HG03135 (cell line): ENCODE measurements at regions not wholly inside any gene's neighbourhood (a gene's known extent, or its start where the extent isn't known, plus 50 kb on each side); places are given as distances from the start of the nearest gene placed in this dataset.

Experiments
- ATAC-seq: cut with Tn5 transposase; IDR thresholded peaks from one replicate; pipeline ENCODE4 v1.9.1; 2021; ENCODE audit warnings: mild to moderate bottlenecking, moderate library complexity; ENCODE audit not compliant: unreplicated experiment

- ATAC-seq, result no peak
These were observed 108.9 kb upstream of the PROK2 start for GRCh38 chr3:71893702-71894479.

- ATAC-seq, result no peak
These were observed 108.2 kb upstream of the PROK2 start for GRCh38 chr3:71893122-71893521.

DNA sequence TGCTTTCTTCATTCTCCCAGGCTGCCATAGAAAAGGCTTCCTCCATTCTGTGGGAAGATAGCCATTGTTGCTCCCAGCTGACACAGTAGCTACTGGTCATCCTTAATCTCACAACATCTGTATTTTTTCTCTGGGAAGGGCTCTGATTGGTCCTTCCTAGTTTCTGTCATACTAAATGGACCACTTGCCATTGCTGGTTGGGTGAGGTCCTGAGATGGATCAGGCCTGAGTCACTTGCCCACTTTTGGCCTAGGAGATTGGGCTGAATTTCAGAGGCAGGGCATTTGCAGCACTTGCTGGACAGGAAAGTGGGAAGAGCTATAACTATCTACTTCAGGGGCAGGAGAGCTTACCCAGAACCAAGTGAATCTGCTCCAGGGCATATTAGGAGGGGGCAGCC, 106.5 kb upstream of the PROK2 start:
- no peak for ATAC-seq

DNA sequence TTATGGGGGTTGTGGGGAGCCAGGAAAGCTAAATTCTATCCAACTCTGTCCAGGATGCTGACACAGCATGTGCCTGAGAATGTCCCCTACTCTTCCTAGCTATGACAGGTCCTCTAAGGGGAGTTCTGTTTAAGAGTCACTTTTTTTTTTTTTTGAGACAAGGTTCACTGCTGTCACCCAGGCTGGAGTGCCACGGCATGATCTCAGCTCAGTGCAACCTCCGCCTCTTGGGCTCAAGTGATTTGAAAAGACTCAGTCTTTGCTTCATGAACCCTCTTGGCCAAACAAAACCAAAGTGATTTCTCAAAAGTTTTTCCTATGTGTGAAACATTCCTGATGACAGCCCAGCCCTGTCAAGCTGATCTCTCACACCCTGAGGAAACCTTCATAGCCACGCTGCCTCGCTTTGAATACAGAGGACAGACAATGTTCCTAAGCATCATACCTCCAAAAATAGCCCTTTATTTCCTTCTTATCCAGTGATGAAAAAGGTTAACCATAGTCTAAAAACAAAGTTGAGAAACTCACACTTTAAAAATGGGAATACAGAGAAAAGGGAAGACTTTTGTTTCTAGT, 105.5 kb upstream of the PROK2 start:
- no peak for ATAC-seq

- ATAC-seq, result no peak
These were observed 102.3 kb upstream of the PROK2 start for GRCh38 chr3:71887256-71887655.

DNA sequence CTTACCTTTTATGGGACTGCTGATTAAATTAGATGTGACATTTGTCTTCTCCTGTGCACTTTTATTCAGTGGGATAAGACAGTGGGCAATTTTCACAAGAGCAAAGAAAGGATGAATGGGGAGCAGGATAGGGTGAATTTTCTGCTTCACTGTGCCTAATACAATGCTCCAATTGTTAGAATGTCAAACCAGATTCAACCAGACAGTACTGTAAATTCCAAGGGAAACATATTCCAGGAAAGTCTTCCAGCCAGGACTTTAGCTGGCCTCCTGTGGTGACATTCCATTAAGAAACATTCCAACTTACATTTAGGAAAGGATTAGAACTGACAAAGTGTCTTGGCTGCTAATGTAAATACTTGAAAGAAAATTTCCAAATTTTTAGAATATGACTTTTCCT, 100.1 kb upstream of the PROK2 start:
- no peak for ATAC-seq

- no peak for ATAC-seq
These were observed 96.8 kb upstream of the PROK2 start for GRCh38 chr3:71881732-71882131.

DNA sequence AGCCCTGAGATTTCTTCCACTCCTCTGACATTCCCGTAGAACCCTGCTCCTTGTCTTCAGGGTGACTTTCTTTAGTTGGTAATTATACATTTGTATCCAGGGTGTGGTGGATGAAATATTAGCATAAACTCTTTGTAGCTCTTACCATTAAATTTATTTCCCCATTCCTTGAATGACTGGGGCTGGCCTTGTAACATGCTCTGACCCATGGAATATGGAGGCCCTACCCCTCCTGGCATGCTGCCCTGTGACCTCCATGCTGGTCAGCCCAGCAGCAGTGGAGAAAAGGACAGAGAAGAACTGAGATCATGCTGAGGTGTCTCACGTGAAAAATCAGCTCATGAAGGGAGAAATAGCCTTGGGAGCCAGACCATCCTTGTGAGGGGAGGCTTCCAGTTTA, 96.1 kb upstream of the PROK2 start:
- ATAC-seq, result no peak

DNA sequence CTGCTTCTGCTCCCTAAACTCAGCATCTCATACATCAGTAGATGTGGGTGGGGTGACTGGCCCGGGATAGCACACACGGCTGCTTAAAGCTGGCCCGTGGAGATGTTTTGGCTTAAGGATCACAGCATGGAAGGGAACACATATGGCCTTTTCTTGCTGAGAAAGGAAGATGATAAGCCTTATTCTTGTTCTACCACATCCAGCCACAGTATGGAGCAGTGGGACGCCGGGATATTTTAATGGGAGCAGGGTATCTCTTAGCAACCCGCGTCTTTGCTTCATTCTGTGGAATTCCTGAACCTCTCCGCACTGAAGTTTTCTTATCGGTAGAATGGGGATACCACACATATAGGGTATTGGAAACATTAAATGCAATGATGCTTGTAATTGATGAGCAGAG, 94.1 kb upstream of the PROK2 start:
- no peak for ATAC-seq

GRCh38 chr3:71876135-71877105, 91.5 kb upstream of the PROK2 start:
- no peak for ATAC-seq

- peak; percentile 95 for ATAC-seq
These were observed 90.6 kb upstream of the PROK2 start for GRCh38 chr3:71875461-71875947.

- no peak for ATAC-seq
These were observed 89.7 kb upstream of the PROK2 start for GRCh38 chr3:71874618-71875017.

DNA sequence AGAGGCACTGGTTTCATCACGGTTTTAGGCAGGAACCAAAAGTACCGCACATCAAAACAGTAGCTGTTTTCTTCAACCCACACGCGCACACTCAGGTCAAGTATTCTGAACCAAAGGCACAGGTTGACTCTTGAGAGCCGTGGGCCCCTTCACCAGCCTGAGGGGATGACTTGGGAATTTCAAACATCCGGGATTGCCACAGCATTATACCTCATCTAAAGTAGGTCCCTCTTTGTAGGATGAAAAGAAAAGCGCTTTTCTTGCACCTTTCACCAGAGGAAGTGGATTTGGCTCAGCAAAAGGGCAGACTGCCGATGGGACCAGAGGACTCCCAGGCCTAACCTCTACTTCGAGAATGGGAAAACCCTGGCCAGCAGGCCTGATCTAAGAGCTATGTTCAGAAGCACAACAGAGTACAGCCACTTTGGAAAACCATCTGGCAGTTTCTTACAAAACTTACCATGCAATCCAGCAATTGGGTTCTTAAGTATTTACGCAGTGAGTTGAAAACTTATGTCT, 88.2 kb upstream of the PROK2 start:
- ATAC-seq, result no peak

DNA sequence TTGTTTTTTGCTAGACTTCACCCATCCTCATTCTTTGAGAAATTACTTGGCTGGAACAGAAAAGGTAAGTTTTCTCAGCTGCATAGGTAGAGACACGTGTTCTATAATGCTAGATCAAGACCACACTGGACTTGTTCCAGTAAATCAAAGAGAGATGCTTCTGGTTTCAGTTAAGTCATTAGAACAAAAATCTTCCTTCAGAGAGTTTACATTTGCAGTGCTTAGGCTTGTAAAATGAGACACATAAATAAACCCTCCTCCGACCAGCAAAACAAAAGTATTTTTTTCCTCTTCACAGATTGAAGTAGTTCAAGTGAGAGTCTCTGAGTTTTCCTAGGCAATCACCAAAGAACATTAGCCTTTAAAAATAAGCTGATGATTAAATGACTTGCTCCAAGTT, 87.3 kb upstream of the PROK2 start:
- no peak for ATAC-seq

DNA sequence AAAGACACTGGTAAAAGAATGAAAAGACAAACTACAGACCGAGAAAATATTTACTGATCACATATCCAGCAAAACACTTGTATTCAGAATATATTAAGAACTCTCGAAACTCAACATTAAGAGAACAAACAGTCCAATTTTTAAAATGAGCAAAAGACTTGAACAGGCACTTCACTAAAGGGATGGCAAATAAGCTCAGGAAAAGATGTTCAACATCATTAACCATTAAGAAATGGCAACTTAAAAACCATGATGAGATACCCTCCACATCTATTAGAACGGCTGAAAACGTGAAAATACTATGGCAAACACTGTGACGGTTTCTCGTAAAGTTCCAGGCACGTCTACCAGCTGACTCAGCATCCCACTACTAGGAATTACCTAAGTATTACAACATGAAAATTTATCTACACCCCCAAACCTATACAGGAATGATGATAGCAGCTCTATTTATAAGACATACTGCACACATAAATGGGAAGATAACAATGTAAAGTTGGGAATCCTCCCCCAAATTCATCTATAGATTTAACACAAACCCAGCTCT, 86.1 kb upstream of the PROK2 start:
- no peak for ATAC-seq

- ATAC-seq, result no peak
These were observed 83.9 kb upstream of the PROK2 start for GRCh38 chr3:71868876-71869275.

GRCh38 chr3:71865727-71866126, 80.8 kb upstream of the PROK2 start:
- ATAC-seq, result no peak

GRCh38 chr3:71863563-71864190, 78.7 kb upstream of the PROK2 start:
- ATAC-seq, result no peak

DNA sequence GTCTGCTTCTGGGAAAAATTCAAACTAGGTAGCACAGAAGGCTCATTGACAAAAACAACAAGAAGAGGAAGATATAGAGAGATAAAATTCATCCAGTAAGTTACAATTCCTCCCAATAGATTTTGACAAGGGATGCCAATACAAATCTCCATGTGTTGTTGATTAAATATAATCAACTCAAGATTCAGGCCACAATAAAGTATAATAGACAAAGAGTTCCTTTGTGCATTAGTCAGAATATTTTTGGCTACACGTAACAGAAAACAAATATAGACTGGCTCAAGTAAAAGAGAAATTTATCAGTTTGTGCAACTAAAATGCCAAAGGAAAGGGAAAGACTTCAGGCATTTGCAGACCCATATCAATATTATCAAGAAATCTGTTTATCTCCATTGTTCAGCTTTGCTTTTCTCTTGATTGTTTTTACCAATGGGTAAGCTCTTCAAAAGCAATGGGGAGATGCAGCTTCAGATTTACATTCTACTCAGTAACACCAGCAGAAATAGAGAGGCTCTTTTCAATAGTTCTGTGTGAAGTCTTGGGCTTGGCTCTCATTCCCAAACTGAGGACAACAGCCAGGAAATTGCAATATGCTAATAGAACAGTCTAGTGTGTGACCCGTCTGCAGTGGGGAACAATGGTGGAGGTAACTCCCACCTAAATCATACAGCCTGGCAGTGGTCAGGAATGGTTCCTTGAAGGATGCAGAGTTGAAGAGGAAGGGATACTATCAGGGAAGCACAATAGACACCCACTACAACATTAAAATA, 77.6 kb upstream of the PROK2 start:
- ATAC-seq, result no peak

DNA sequence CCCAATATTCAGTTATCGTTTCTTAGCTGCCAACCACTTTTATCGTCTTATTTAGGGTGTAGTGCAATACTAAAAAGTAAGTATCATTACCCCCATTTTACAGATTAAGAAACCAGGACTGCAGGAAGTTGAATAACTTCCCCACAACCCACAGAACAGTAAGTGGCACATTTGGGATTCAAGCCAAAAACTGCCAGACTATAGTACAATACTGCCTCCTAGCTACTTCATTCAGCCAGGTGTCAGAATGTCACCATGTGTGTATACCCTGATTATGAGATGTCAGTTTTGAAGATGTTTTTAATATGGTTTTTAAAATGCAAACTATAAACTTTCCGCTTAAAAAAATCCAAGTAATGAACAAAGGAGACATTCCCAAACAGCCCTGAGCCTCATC, 74.2 kb upstream of the PROK2 start:
- no peak for ATAC-seq
